DND-41 (cell line): ENCODE measurements at regions not wholly inside any gene's neighbourhood (a gene's known extent, or its start where the extent isn't known, plus 50 kb on each side); places are given as distances from the start of the nearest gene placed in this dataset.

Experiments used
- ATAC-seq: fragments of 200-7000 bp; cut with Tn5 transposase; 3 replicates; pipeline ENCODE4 v1.9.1; 2021; ENCODE audit warnings: low read depth; ENCODE audit not compliant: insufficient read depth
- DNase-seq: peaks from one replicate; pipeline ENCODE4 v3.0.0-alpha.2; 2020
- H2AFZ ChIP-seq: 2 replicates; pipeline ENCODE4 v1.6.0; 2012; ENCODE audit warnings: low read depth, low read length
- H3K27ac ChIP-seq: 2 replicates; pipeline ENCODE4 v1.5.1; 2012; ENCODE audit warnings: low read length, inconsistent platforms
- H3K27me3 ChIP-seq: fragments of 200-600 bp; sonication (generic); 2 replicates; pipeline ENCODE4 v1.6.0; 2012; ENCODE audit warnings: low read length, mild to moderate bottlenecking, inconsistent platforms; ENCODE audit not compliant: insufficient read depth, poor library complexity
- H3K36me3 ChIP-seq: 2 replicates; pipeline ENCODE4 v1.5.1; 2012; ENCODE audit warnings: low read length, inconsistent platforms; ENCODE audit not compliant: insufficient read depth
- H3K4me1 ChIP-seq: 2 replicates; pipeline ENCODE4 v1.5.1; 2012; ENCODE audit warnings: mild to moderate bottlenecking, low read length; ENCODE audit not compliant: insufficient read depth
- H3K4me2 ChIP-seq: 2 replicates; pipeline ENCODE4 v1.6.0; 2012; ENCODE audit warnings: mild to moderate bottlenecking, moderate library complexity, low read length, inconsistent platforms; ENCODE audit not compliant: insufficient read depth
- H3K4me3 ChIP-seq, 2 experiments: fragments of 200-600 bp in 1 of 2; shearing (Covaris generic) in 1 of 2; 2 replicates each; pipeline ENCODE4 v1.5.1; 2012 to 2016; ENCODE audit warnings: inconsistent platforms in 2 of 2, low read length in 2 of 2, mild to moderate bottlenecking in 2 of 2, low read depth in 1 of 2, moderate library complexity in 1 of 2
- H3K79me2 ChIP-seq: 2 replicates; pipeline ENCODE4 v1.6.0; 2012; ENCODE audit warnings: low read length, inconsistent platforms; ENCODE audit not compliant: insufficient read depth
- H3K9ac ChIP-seq: 2 replicates; pipeline ENCODE4 v1.6.0; 2012; ENCODE audit warnings: low read depth, mild to moderate bottlenecking, inconsistent platforms, low read length, moderate library complexity
- H3K9me3 ChIP-seq: 2 replicates; pipeline ENCODE4 v1.5.1; 2012; ENCODE audit warnings: low read length, moderate library complexity, mild to moderate bottlenecking, inconsistent platforms; ENCODE audit not compliant: insufficient read depth, severe bottlenecking
- H4K20me1 ChIP-seq: 2 replicates; pipeline ENCODE4 v1.6.0; 2012; ENCODE audit warnings: low read length; ENCODE audit not compliant: insufficient read depth
- EZH2 ChIP-seq: IDR thresholded peaks from 3 replicates; pipeline ENCODE4 v1.6.1; 2012; ENCODE audit warnings: borderline replicate concordance, low read depth, mild to moderate bottlenecking, moderate library complexity, low read length, inconsistent platforms; ENCODE audit not compliant: severe bottlenecking
- TF ChIP-seq, protein P1 (sequence below): IDR thresholded peaks from 2 replicates; pipeline ENCODE4 v1.5.1; 2012; ENCODE audit warnings: borderline replicate concordance, low read length, moderate library complexity, mild to moderate bottlenecking; ENCODE audit not compliant: poor library complexity, severe bottlenecking; ENCODE audit errors: extremely low read depth

DNA sequence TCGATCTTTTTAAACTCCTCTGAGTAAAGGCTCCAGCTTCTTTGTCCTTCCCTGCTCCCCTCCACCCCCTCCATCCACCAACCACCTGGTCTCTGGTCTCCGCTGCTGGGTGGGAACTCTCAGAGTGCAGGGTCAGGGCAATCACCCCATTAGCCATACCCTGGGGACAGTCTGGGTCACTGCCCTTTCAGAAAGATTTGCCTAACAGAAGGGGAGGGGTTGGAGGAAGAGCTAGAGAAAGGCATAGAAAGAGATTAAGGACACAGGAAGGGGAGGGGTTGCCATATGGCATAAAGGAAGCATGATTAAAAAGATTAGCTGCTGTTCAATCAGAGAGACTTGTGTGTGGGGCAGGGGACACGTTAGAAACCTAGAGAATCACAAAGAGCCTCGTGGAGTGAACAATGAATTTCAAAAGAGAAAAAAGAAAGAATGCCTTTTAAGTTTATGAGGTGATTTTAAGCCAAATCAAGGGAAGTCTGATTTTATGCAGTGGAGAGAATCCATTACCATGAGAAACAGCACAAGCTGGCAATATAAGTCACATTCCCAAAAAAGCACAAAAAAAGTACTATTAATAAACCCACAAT, 115.5 kb upstream of the ACSL4 start:
- no peak for DNase-seq
- H3K36me3 ChIP-seq: no peaks in the 10 kb centered on the region
- no peaks in the 10 kb centered on the region for H3K27me3 ChIP-seq
- no peak for ATAC-seq
- no peak overlapping the region for H2AFZ ChIP-seq
- no peak overlapping the region for H3K9ac ChIP-seq
- no peak overlapping the region for H3K4me2 ChIP-seq
- H3K79me2 ChIP-seq: no peaks in the 10 kb centered on the region
- no peaks in the 10 kb centered on the region for H3K9me3 ChIP-seq
- no peaks in the 10 kb centered on the region for H4K20me1 ChIP-seq
- H3K4me3 ChIP-seq: no peak overlapping the region
- no peak for TF ChIP-seq EZH2
- TF ChIP-seq, protein P1, sequence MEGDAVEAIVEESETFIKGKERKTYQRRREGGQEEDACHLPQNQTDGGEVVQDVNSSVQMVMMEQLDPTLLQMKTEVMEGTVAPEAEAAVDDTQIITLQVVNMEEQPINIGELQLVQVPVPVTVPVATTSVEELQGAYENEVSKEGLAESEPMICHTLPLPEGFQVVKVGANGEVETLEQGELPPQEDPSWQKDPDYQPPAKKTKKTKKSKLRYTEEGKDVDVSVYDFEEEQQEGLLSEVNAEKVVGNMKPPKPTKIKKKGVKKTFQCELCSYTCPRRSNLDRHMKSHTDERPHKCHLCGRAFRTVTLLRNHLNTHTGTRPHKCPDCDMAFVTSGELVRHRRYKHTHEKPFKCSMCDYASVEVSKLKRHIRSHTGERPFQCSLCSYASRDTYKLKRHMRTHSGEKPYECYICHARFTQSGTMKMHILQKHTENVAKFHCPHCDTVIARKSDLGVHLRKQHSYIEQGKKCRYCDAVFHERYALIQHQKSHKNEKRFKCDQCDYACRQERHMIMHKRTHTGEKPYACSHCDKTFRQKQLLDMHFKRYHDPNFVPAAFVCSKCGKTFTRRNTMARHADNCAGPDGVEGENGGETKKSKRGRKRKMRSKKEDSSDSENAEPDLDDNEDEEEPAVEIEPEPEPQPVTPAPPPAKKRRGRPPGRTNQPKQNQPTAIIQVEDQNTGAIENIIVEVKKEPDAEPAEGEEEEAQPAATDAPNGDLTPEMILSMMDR: no peak
- no peak overlapping the region for H3K27ac ChIP-seq
- no peaks in the 10 kb centered on the region for H3K4me1 ChIP-seq

DNA sequence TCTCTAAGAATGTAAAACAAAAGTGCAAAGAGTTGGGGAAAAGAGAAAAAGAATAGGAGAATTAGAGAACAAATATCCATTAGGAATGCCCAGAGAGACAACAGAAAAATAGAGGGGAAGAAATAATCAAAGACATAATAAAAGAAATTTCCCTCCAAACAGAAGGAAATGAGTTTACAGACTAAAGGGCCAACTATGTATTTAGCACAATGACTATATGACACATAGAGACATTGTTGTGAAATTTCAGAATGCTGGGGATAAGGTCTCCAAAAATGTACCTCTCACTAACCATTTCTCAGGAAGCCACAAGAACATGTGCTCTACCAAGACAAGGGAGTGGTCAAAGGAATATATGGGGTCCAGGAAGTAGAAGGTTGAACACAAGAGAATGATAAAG, 121.0 kb upstream of the ACSL4 start:
- no peak for DNase-seq
- no peak overlapping the region for H3K4me3 ChIP-seq
- no peaks in the 10 kb centered on the region for H3K9me3 ChIP-seq
- H3K36me3 ChIP-seq: no peaks in the 10 kb centered on the region
- H3K4me2 ChIP-seq: no peak overlapping the region
- H3K4me1 ChIP-seq: no peaks in the 10 kb centered on the region
- ATAC-seq: no peak
- no peak overlapping the region for H3K9ac ChIP-seq
- H3K27ac ChIP-seq: no peak overlapping the region
- TF ChIP-seq EZH2: no peak
- TF ChIP-seq, protein P1: no peak
- H3K79me2 ChIP-seq: no peaks in the 10 kb centered on the region
- no peak overlapping the region for H2AFZ ChIP-seq
- H4K20me1 ChIP-seq: no peaks in the 10 kb centered on the region
- H3K27me3 ChIP-seq: no peaks in the 10 kb centered on the region

DNA sequence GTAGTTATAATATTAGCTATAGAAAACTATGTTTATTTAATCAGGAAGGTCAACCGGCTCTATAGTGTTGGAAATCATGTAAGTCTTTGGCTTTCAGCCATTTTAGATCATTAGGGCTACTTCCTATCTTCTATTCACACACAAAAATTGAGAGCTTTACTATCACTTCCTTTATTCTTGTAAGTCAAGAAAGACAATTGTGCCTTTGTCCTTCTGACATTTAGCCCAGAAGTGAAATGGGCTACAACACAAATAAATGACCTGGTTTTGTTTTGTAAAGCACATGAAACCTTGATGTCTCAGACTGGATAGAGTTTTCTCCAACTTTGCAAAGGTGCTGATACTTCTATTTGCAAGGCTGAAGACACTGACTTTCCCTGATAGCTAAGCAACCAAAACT, 122.4 kb upstream of the ACSL4 start:
- TF ChIP-seq, protein P1: no peak
- TF ChIP-seq EZH2: no peak
- Histone ChIP-seq H3K4me2 (no peak overlapping the region), H3K27ac (no peak overlapping the region)

More for the DNA sequence above, 122.4 kb upstream of the ACSL4 start:
- Histone ChIP-seq H3K79me2 (no peaks in the 10 kb centered on the region), H3K4me3 (no peak overlapping the region), H2AFZ (no peak overlapping the region), H3K9me3 (no peaks in the 10 kb centered on the region), H3K36me3 (no peaks in the 10 kb centered on the region), H3K4me1 (no peaks in the 10 kb centered on the region), H3K9ac (no peak overlapping the region), H4K20me1 (no peaks in the 10 kb centered on the region), H3K27me3 (no peaks in the 10 kb centered on the region)
- no peak for DNase-seq
- no peak for ATAC-seq
